ENCODE measurements at regions not wholly inside any gene's neighbourhood (a gene's known extent, or its start where the extent isn't known, plus 50 kb on each side); places are given as distances from the start of the nearest gene placed in this dataset.
"Not testable (repeated sequence)": the region's sequence is repeated elsewhere in the genome, so short reads cannot be mapped to it uniquely, and the experiment has no call there.

DNA sequence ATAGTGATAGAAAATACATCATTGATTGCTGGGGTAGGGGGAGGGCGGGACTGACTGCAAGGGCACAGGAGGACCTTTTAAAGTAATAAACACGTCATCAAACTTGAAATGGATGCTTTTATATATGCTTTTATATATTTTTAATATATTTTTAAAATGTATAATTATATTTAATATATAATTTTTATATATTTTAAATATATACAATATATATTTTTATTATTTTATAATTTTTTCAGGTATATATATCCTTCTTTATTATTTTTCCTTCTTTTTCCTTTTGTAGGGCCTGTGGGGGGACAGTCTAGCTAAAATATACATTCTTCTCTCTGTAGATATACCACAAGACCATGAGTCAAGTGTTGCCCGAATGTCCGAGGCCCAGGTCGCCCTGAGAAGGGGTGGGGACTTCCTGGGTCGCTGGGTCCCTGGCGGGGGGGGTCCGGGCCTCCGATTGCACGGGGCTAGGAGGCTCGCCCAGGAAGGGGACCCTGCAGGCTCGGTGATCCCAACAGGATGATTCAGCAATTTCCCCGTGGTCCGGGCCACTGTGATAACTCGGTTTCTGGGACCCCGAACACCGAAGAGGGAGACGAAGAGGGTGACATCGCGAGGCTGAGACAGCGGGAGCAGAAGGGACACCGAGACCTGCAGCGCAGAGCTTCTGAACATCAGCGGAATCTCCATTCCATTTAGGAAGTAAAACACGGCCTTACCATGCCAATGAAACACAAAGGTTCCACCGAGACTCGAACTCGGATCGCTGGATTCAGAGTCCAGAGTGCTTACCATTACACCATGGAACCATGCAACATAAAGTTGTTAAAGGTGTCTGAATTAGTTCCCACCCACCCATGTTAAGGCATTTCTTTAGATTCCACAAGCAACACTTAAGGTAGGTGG lies 112.5 kb upstream of the NBPF11 start:
- no peaks in the 10 kb centered on the region for H3K9me2 ChIP-seq (replicated peaks; ENCODE audit: insufficient read depth, low read length)
- no peaks in the 10 kb centered on the region for H3K27me3 ChIP-seq (ENCODE audit: low read length)
- 0 out of 2 replicates have a peak overlapping the region, but pooled peaks have one; percentile 88 for H2AFZ ChIP-seq (ENCODE audit: low read length)
- no peaks in the 10 kb centered on the region for H3K36me3 ChIP-seq (ENCODE audit: insufficient read depth, low read length)
- H3K4me2 ChIP-seq (ENCODE audit: low read depth, low read length, poor library complexity, severe bottlenecking) = peak overlapping the region; percentile 88
- peak overlapping the region; percentile 78 for H3K4me3 ChIP-seq (ENCODE audit: low read length)
- no peak overlapping the region for H3K27ac ChIP-seq (ENCODE audit: low read length)
- no peak for DNase-seq
- no peaks in the 10 kb centered on the region for H3K79me2 ChIP-seq (ENCODE audit: low read length)
- H3K9ac ChIP-seq (ENCODE audit: low read length) = peak overlapping the region; percentile 74; the same call in 1 of the 2 replicates
- peaks cover 17% of the 10 kb centered on the region for H3K4me1 ChIP-seq (ENCODE audit: low read length)
- no peaks in the 10 kb centered on the region for H3K9me3 ChIP-seq (ENCODE audit: low read length)
- H4K20me1 ChIP-seq (ENCODE audit: insufficient read depth, low read depth, low read length) = no peaks in the 10 kb centered on the region

- H4K20me1 ChIP-seq (ENCODE audit: insufficient read depth, low read depth, low read length) = no peaks in the 10 kb centered on the region
- H3K4me3 ChIP-seq (ENCODE audit: low read length) = peak overlapping the region; percentile 78
- H3K9me3 ChIP-seq (ENCODE audit: low read length) = no peaks in the 10 kb centered on the region
- H3K79me2 ChIP-seq (ENCODE audit: low read length) = no peaks in the 10 kb centered on the region
- H2AFZ ChIP-seq (ENCODE audit: low read length) = peak overlapping the region; percentile 88
- no peaks in the 10 kb centered on the region for H3K36me3 ChIP-seq (ENCODE audit: insufficient read depth, low read length)
- H3K9me2 ChIP-seq (replicated peaks; ENCODE audit: insufficient read depth, low read length) = no peaks in the 10 kb centered on the region
- H3K4me2 ChIP-seq (ENCODE audit: low read depth, low read length, poor library complexity, severe bottlenecking) = peak overlapping the region; percentile 88
- 0 out of 2 replicates have a peak overlapping the region, but pooled peaks have one; percentile 19 for H3K27ac ChIP-seq (ENCODE audit: low read length)
- peaks cover 17% of the 10 kb centered on the region for H3K4me1 ChIP-seq (ENCODE audit: low read length)
- no peak for DNase-seq
- H3K27me3 ChIP-seq (ENCODE audit: low read length) = no peaks in the 10 kb centered on the region
- peak overlapping the region; percentile 74 for H3K9ac ChIP-seq (ENCODE audit: low read length)
Measured at GRCh38 chr1:148263906-148264255, 111.8 kb upstream of the NBPF11 start.

- Histone ChIP-seq H3K79me2 (ENCODE audit: low read length) (no peaks in the 10 kb centered on the region), H3K27ac (ENCODE audit: low read length) (0 out of 2 replicates have a peak overlapping the region, but pooled peaks have one; percentile 19), H3K4me1 (ENCODE audit: low read length) (peaks cover 17% of the 10 kb centered on the region), H3K36me3 (ENCODE audit: insufficient read depth, low read length) (no peaks in the 10 kb centered on the region), H3K27me3 (ENCODE audit: low read length) (no peaks in the 10 kb centered on the region), H3K4me3 (ENCODE audit: low read length) (peak overlapping the region; percentile 78), H3K9me2 (replicated peaks; ENCODE audit: insufficient read depth, low read length) (no peaks in the 10 kb centered on the region), H3K9ac (ENCODE audit: low read length) (peak overlapping the region; percentile 74), H3K9me3 (ENCODE audit: low read length) (no peaks in the 10 kb centered on the region), H3K4me2 (ENCODE audit: low read depth, low read length, poor library complexity, severe bottlenecking) (peak overlapping the region; percentile 88), H4K20me1 (ENCODE audit: insufficient read depth, low read depth, low read length) (no peaks in the 10 kb centered on the region), H2AFZ (ENCODE audit: low read length) (peak overlapping the region; percentile 88)
- DNase-seq = peak; percentile 91
Measured at GRCh38 chr1:148263128-148263905, 111.2 kb upstream of the NBPF11 start.

GRCh38 chr1:148261684-148262083 lies 109.6 kb upstream of the NBPF11 start:
- not testable (repeated sequence) for DNase-seq; H3K79me2 ChIP-seq (ENCODE audit: low read length); H3K9me3 ChIP-seq (ENCODE audit: low read length); H3K9ac ChIP-seq (ENCODE audit: low read length); H3K4me3 ChIP-seq (ENCODE audit: low read length); H3K27ac ChIP-seq (ENCODE audit: low read length); H4K20me1 ChIP-seq (ENCODE audit: insufficient read depth, low read depth, low read length); H3K27me3 ChIP-seq (ENCODE audit: low read length); H3K4me2 ChIP-seq (ENCODE audit: low read depth, low read length, poor library complexity, severe bottlenecking); H2AFZ ChIP-seq (ENCODE audit: low read length); H3K9me2 ChIP-seq (replicated peaks; ENCODE audit: insufficient read depth, low read length); H3K36me3 ChIP-seq (ENCODE audit: insufficient read depth, low read length)
- peaks cover 17% of the 10 kb centered on the region for H3K4me1 ChIP-seq (ENCODE audit: low read length)

DNA sequence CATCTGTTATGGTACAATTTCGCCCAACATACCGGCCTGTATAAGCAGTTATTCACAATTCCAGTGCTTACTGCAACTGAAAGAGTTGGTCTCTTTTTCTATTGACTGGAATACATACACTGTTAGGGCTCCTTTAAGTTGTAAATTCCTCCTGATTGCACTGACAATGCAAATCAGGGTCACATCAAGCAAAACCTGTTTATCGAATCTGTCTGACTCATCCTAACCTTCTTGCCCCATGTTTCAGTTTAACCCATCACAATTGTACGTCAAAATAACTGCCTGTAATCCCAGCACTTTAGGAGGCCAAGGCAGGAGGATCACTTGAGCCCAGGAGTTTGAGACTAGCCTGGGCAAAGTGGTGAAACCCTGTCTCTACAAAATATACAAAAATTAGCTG lies 105.8 kb upstream of the NBPF11 start:
- H3K9me2 ChIP-seq (replicated peaks; ENCODE audit: insufficient read depth, low read length); H3K4me2 ChIP-seq (ENCODE audit: low read depth, low read length, poor library complexity, severe bottlenecking); H4K20me1 ChIP-seq (ENCODE audit: insufficient read depth, low read depth, low read length); H3K9ac ChIP-seq (ENCODE audit: low read length); H3K79me2 ChIP-seq (ENCODE audit: low read length); H3K27me3 ChIP-seq (ENCODE audit: low read length); H3K27ac ChIP-seq (ENCODE audit: low read length); H3K9me3 ChIP-seq (ENCODE audit: low read length); H2AFZ ChIP-seq (ENCODE audit: low read length); H3K4me1 ChIP-seq (ENCODE audit: low read length); H3K4me3 ChIP-seq (ENCODE audit: low read length); DNase-seq; H3K36me3 ChIP-seq (ENCODE audit: insufficient read depth, low read length): not testable (repeated sequence)

- H2AFZ ChIP-seq (ENCODE audit: low read length); H3K27ac ChIP-seq (ENCODE audit: low read length); H3K4me1 ChIP-seq (ENCODE audit: low read length); H3K36me3 ChIP-seq (ENCODE audit: insufficient read depth, low read length); H3K27me3 ChIP-seq (ENCODE audit: low read length); H3K9me2 ChIP-seq (replicated peaks; ENCODE audit: insufficient read depth, low read length); H3K4me3 ChIP-seq (ENCODE audit: low read length); H3K9me3 ChIP-seq (ENCODE audit: low read length); H3K9ac ChIP-seq (ENCODE audit: low read length); H4K20me1 ChIP-seq (ENCODE audit: insufficient read depth, low read depth, low read length); H3K4me2 ChIP-seq (ENCODE audit: low read depth, low read length, poor library complexity, severe bottlenecking); H3K79me2 ChIP-seq (ENCODE audit: low read length): not testable (repeated sequence)
- peak; percentile 54 for DNase-seq
Measured at GRCh38 chr1:148254611-148255429, 102.7 kb upstream of the NBPF11 start.

DNA sequence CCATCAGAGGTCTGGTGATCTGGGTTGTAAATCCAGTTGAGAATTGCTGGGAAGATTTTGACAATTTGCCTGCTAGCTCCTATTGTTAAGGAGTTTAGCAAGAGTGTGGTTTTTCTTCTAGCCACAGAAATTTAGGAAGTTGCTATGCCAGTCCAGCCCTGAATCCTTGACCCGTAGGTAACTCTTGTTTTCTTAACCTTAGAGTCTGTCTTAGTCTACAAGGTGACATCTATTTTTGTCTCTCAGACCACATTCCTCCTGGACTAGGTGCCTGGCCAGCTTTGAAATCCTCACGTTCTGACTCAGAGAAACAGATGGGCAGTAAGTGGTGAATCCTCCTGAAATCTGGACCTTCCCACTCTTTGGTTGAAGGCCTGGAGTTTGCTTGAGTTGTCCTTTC lies 101.7 kb upstream of the NBPF11 start:
- DNase-seq = not testable (repeated sequence)

GRCh38 chr1:148248798-148249197 lies 96.7 kb upstream of the NBPF11 start:
- H4K20me1 ChIP-seq (ENCODE audit: insufficient read depth, low read depth, low read length); H3K4me2 ChIP-seq (ENCODE audit: low read depth, low read length, poor library complexity, severe bottlenecking); H3K4me3 ChIP-seq (ENCODE audit: low read length); H3K27me3 ChIP-seq (ENCODE audit: low read length); H3K27ac ChIP-seq (ENCODE audit: low read length); H3K4me1 ChIP-seq (ENCODE audit: low read length); H2AFZ ChIP-seq (ENCODE audit: low read length); H3K9me2 ChIP-seq (replicated peaks; ENCODE audit: insufficient read depth, low read length); H3K79me2 ChIP-seq (ENCODE audit: low read length); H3K36me3 ChIP-seq (ENCODE audit: insufficient read depth, low read length); DNase-seq; H3K9me3 ChIP-seq (ENCODE audit: low read length); H3K9ac ChIP-seq (ENCODE audit: low read length): not testable (repeated sequence)

More for the DNA sequence above, 101.7 kb upstream of the NBPF11 start:
- H3K9me2 ChIP-seq (replicated peaks; ENCODE audit: insufficient read depth, low read length); H3K36me3 ChIP-seq (ENCODE audit: insufficient read depth, low read length); H3K9me3 ChIP-seq (ENCODE audit: low read length); H3K4me2 ChIP-seq (ENCODE audit: low read depth, low read length, poor library complexity, severe bottlenecking); H2AFZ ChIP-seq (ENCODE audit: low read length); H3K27me3 ChIP-seq (ENCODE audit: low read length); H3K4me3 ChIP-seq (ENCODE audit: low read length); H3K27ac ChIP-seq (ENCODE audit: low read length); H4K20me1 ChIP-seq (ENCODE audit: insufficient read depth, low read depth, low read length); H3K9ac ChIP-seq (ENCODE audit: low read length); H3K79me2 ChIP-seq (ENCODE audit: low read length); H3K4me1 ChIP-seq (ENCODE audit: low read length): not testable (repeated sequence)

All from Karpas-422 (cell line).